HG03558 (cell line): ENCODE measurements at regions not wholly inside any gene's neighbourhood (a gene's known extent, or its start where the extent isn't known, plus 50 kb on each side); places are given as distances from the start of the nearest gene placed in this dataset.

ENCODE experiments used
- ATAC-seq: cut with Tn5 transposase; IDR thresholded peaks from one replicate; pipeline ENCODE4 v1.9.1; 2021; ENCODE audit warnings: moderate number of reproducible peaks; ENCODE audit not compliant: unreplicated experiment; ENCODE audit errors: extremely low read depth

DNA sequence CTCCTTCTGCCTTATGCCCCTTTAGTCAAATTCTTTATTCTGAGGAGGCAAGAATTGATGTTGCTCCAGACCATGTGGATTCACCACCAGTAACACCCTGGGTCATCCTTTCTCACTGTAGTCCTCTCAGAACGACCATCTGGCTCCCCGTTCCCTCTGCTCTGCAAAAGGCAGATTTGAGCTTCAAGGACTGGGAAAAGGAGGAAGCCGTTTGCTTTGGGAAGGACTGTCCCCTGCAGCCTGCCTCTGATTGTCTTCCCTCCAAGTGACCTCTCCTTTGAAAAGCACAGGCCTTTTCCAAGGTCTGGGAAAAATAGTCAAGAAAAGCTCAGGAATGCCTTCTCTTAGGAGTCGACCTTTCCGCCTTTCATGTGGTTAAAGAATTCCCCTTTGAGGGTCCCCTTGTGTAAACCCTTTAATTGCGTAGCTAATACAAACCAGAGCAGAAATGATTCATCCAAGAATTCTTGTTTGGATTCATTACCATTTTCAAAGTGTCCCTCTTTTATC lies 130.1 kb upstream of the COPS8 start:
- ATAC-seq = no peak

DNA sequence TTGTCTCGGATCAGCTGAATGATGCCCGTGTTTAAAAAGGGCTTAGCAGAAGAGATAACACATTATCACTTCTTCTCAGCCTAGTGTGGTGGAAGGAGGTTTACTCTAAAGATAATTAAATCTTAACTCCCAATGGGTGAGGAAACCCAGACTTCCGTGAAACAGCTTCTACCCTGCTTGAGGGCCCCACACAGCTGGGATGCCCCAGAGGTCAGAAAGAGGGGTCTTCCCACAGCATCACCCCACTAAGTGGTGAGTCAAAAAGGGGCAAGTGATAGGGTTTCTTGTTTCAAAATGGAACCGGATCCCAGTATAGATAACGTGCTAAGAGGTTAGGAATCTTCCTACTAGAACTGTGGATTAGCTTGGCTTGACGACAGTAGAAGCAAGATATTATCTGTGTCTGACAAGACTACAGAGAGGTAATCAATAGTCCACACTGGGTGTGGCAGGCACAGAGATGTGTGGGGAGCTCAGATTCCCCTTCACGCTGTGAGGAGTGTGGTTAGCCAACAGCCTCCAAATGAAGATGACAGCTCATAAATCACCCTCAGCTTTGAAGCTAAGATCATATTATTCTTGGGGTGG lies 129.6 kb upstream of the COPS8 start:
- ATAC-seq = no peak

DNA sequence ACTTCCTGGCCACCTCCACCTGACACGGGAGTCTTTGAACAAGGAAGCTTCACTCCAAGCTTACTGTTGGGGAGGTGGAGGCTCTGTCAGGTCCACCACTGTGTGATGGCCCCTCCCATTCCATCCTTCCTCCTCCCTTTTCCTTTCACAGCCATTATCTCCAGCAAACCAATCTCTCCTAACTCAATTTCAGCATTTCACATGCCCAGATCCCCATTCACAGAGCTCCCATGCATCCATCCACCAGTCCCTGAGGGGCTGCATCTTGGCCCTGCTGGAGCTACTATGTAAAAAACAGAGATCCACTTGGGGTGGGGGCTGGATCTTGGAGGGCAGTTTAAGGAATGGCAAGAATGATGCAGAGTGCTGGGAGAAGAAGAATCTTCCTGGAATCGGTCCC lies 129.0 kb upstream of the COPS8 start:
- ATAC-seq = no peak

DNA sequence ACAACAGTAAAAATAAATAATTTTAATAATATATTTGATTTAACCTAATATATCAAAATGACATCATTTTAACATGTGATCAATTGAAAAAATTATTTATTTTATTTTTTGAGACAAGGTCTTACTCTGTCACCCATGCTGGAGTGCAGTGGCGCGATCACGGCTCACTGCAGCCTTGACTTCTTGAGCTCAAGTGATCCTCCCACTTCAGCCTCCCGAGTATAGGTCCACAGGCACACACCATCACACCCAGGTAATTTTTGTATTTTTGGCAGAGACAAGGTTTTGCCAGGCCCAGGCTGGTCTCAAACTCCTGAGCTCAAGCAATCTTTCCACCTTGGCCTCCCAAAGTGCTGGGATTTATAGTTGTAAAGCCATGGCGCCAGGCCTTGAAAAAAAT lies 126.7 kb upstream of the COPS8 start:
- no peak for ATAC-seq

DNA sequence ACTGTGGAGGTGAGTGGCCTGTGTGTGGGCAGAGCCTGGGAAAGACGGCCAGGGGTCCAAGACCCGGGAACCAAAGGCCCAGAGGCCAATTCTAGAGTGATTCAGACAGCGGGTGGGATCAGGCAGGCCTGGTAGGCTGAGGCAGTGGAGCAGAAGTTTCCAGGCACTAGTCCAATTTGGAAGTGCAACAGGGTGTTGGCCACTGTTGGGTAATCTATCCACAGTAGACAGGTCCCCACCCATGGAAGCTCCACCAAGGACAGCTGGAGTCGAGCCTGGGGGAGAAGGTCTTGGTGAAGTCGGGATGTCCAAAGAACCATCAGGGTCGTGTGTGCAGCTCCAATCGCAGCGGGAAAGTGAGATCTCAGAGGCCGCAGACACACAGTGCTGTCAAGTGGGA lies 125.8 kb upstream of the COPS8 start:
- ATAC-seq = no peak

DNA sequence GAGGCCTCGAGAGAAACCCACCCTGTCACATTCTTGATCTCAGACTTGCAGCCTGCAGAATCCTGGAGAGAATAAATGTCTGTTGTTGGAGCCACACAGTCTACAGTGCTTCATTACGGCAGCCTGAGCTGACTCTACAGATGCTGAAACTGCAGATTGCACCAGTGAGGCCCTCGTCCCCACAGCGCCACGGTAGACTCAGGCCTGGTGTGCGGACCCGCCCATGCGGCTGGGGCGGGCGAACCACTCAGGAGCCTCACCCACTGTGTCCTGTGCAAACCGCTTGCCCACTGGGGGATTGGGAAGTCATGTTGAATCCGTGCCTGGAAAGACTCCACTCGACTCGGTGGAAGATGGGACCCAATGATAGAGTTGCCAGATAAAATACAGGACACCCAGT lies 125.2 kb upstream of the COPS8 start:
- ATAC-seq = no peak

DNA sequence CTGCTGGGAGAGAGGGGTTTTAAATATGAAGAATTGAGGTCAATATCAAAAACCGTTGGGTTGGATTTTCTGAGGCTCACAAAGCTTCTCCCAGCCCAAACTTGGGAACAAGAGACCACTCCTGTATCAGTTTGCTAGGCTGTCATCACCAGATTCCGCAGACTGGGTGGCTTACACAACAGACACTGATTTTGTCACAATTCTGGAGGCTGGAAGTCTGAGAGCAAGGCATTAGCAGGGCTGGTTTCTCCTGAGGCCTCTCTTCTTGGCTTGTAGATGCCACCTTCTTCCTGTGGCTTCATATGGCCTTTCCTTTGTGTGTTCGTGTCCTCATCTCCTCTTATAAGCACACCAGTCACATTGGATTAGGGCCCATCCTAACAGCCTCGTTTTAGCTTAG lies 122.9 kb upstream of the COPS8 start:
- ATAC-seq = no peak

DNA sequence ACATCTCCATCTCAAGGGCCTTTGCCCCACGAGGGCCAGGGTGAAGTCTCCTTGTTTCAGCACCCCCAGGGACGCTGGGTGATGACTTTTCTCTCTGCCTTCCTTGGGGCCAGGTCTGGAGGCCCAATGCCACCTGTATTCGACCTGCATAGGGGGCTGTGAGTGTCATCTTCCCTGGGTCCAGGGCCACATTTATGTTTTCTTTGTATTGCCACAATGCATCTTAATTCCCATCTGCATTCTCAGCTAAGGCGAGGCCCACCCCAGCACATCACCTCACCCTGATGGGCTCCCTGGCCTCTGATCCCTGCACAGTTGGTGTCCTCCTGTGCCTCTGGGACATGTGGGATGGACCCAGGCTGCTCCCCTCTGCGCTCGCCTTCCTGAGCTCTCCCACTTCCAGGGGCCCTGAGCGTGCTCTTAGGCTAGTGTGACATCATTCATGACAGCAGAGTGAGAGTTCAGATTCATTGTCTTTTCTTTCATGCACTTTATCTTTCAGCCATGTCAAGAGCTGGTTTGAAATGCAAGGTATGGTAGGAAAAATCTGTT lies 122.0 kb upstream of the COPS8 start:
- ATAC-seq = no peak

DNA sequence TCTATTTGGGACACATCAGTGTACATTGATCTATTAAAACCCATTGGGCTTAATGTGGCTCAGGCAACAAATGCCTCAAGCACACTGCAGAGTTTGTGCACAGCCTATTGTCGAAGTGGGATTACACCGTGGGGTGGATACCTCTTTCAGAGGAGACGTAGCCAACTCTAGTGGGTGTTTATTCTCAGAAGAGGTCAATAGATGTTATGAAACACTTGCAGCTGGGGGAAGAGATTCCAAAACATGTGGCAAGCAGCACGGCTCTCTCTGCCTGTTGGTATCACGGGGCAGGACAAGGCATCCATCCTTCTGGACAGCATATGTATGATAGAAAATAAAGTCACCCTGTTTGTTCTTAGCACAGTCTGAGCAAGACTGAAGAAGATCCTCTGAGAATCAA lies 121.4 kb upstream of the COPS8 start:
- no peak for ATAC-seq

DNA sequence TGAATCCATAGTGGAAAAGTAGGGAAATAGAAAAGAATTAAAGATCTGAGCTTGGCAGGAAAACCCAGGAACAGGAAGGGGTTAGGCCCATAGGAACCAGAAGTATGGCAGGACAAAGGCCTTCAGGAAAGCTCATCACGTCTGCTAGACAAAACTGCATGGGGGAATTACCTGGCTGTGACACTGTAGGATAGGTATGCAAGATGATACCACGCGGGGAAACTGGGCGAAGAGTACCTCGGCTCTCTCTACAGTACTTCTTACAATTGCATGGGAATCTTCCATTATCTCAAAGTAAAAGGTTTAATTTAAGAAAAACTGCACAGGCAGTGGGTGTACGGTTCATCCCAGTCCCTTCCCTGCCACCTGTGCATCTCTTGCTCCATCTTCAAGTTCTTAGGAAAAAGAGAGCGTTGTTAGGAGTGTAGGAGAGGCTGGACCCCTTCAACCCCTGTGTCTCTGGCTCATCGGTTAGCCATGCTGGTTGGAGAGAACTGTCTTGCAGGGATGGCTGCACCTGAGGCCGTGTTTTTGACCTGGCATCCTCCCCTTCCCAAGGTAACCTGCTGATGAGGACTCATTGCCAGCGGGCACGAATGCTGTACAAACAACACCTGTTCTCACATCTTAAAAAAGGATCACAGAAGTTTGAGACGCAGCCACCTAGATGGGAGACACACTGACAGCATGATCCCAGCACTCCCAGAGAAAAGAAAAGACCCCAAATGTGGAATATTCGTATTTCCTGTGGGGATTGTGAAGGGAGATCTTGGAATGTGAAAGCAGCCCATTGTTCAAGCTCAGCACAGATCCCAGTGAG lies 120.5 kb upstream of the COPS8 start:
- no peak for ATAC-seq

DNA sequence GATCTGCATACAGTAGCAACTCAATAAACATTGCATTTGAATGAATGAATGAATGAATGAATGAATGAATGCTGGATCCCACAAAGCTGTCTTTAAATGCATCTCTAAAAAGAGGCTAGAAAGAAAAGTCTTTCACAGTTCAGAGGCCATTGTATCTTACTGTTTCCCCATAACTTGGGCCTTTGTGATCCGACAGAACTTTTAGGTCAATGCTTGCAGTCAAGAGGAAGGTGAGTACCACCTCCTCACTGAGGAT lies 119.9 kb upstream of the COPS8 start:
- ATAC-seq = no peak

DNA sequence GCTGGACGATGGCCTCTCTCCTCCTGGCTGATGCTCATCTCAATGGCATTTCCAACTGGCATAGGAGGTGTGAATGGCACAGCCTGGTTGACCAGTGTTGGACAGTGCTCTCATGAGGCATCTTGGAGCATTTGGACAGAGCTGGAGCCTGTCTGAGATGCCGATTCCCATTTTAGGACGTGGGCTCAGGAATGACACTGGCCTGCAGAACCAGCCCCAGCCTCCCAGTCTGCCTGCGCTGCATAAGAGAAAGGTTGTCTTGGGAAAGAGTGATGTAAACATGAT lies 118.2 kb upstream of the COPS8 start:
- no peak for ATAC-seq

DNA sequence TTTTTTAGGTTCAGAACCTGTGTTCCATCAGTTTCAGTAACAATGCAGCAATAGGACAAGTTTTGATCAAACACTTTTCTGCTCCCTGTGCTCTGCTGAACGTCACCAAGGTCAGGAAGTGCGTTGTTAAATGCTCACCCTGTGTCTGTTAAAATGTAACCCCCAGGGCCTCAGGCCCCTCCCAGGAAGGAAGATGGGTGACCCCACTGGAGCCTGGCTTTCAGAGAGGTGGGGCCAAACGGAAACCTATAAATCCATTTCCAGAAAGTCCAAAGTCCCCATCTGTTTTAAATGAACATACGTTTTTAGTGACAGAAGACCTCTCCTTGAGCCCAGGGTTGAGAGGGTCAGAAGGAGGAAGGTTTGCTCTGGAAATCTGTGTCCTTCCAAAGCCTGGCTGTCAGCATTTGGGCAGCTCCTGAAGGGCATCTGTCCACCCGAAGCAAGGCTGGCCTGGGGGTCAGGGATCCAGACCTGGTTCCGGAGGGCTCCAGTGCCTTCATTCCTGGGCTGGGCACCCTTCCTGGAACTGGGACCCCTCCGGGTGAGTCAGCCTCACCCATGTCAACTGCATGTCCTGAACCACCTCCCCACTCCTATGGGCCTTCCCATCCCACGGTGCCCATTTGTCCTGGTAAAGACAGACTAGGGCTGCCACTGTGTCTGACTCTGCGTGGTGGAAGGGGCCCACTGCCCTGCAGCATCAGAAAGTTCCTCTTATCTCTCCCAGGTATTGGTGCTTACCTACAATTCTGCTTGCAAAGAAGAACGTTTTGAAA lies 117.4 kb upstream of the COPS8 start:
- ATAC-seq = no peak

DNA sequence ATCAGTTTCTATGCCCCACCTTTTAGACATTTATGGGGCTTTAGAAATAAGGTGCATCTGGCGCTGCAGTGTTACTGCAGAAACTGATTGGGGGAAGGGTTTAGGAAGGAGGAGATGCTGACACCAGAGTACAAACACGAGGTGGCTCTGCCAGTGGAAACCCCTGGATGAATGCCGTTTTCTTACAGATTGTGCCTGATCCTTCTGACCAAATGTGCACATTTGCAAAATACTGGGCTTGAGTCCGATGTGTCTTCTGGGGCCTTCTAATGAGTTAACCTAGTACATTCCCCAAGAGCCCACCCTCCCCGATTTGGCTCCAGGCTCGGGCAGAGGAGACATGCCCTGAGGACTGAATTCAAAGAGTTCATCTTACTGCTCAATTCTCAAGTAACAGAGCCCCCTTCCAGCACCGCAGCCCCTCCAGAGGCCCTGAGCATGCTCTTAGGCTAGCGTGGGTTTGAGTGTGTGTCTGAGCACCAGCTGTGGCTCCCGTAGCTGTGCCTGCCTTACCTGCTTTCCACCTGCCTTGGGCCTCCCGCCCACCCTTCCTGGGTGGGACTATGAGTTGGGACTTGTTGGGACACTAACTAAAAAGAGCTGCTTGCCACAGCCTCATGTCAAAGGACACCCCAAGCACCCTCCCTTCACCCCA lies 116.7 kb upstream of the COPS8 start:
- ATAC-seq = no peak

DNA sequence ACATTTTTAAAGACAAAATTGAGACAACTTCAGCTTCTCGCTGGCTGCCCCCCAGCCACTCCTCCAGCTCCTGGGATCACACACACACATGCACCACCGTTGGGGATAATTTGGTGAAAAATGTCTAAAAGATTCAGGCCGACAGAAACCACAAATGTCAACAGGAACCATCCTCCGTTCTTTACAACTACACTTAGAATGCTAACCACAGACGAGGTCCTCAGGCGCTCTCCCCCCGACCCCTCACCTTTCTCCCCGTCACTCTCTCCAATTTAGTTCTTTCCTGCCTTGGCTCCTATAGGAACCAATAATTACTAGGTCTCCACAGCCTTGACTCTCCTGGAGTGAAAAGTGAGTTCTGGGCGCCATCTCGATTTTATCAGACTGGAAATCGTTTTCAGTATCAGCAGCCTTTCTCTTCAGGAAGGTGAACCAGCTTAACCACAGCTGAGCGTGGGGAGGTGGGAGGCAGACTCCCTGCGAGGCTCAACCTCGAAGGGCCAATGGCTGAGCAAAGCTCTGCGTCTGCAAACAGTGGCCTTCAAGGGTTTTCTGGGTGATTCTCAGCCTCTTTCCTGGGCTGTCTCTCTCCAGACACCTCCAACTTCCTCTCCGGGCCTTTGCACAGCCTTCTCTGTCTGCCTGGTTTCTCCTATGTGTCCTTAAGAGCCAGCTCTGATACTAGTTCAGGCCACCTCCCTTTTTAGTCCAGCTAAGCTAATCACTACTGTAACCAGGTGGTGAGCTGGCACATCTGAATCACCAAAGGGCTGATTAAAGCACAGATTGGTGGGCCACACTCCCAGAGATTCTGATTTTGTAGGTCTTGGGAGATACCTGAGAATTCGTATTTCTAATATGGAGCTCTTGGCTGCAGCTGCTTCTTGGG lies 115.7 kb upstream of the COPS8 start:
- no peak for ATAC-seq

DNA sequence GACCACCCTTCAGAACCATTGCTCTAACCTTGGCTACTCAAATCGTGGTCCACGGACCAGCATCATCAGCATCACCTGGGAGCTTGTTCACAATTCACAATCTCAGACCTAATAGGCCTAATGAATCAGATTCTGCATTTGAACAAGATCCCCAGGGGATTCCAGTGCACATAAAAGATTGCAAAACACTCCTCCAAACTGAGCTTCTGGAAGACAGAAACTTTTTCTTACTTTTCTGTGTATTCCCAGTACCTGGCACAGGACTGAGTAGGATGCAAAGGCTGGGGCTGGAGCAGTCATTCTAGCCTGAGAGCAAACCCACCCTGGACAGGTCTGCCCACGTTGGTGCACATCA lies 115.1 kb upstream of the COPS8 start:
- no peak for ATAC-seq

DNA sequence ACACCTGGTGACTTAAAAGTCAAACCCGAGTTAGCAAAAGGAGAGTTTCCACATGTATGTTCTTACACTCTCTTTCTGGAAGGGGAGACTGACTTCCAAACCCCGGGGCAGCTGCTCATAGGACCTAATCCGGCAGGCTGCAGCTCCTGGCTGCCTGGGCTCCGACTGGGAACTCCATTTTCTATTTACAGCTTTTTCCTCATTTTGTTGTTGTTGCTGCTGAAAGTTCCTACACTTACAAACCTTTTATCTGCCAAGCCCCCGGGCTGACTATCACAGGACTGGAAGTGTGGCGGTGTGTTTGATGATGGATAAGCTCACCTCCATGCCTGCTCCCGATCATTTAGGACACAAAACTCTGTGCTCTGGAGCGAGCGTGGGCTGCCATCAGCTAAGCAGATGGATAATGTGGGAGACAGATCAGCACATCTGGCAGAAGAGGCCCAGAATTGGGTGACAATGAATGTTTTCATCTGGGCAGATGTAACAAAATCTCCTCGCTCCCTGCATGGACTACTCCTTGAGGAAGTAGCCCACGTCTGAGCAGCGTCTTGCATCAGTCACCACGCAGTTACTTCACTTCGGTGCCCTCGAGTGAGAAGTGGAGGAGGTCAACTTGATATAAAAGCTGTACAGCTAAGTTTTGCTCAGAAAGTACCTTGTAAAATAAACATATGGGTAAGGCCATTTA lies 114.4 kb upstream of the COPS8 start:
- no peak for ATAC-seq

DNA sequence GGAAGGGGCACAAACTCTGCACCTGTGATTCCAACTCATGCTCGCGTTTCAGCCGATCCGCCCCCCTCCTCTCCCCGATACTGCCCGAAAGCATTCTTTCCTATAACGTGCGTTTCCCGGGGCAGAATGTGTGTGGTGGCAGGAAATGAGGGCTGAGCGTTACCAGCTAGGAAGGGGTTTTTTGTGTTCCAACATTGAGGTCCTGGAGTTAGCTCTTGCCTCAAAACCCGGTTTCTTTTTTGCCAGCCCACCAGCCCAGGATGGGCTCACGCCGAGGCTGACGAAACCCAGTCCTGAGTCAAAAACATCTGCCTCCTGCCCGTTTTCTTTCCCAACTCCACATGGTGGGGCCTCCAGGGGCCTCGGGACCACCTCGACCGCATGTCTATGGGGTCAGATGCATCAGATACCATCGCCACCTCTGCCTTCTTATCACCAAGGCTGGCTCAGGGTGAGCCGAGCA lies 113.7 kb upstream of the COPS8 start:
- ATAC-seq = no peak
